ENCODE measurements at regions not wholly inside any gene's neighbourhood (a gene's known extent, or its start where the extent isn't known, plus 50 kb on each side); places are given as distances from the start of the nearest gene placed in this dataset.
"Not testable (repeated sequence)": the region's sequence is repeated elsewhere in the genome, so short reads cannot be mapped to it uniquely, and the experiment has no call there.

GRCh38 chr1:189970331-189971230 lies 507.1 kb downstream of the BRINP3 start:
- no peak for DNase-seq

GRCh38 chr1:189971656-189972055 lies 506.0 kb downstream of the BRINP3 start:
- no peak for DNase-seq

GRCh38 chr1:189977184-189977583 lies 500.5 kb downstream of the BRINP3 start:
- DNase-seq, result no peak

GRCh38 chr1:189983166-189983890 lies 494.3 kb downstream of the BRINP3 start:
- DNase-seq, result no peak

GRCh38 chr1:189986516-189986915 lies 491.1 kb downstream of the BRINP3 start:
- no peak for DNase-seq

GRCh38 chr1:189987509-189987908 lies 490.2 kb downstream of the BRINP3 start:
- DNase-seq, result no peak

GRCh38 chr1:189992856-189993255 lies 484.8 kb downstream of the BRINP3 start:
- no peak for DNase-seq

GRCh38 chr1:190000365-190000872 lies 477.2 kb downstream of the BRINP3 start:
- no peak for DNase-seq

GRCh38 chr1:190001187-190001586 lies 476.5 kb downstream of the BRINP3 start:
- no peak for DNase-seq

- no peak for DNase-seq
These were observed 474.3 kb downstream of the BRINP3 start for GRCh38 chr1:190003376-190003775.

GRCh38 chr1:190011585-190011984 lies 466.1 kb downstream of the BRINP3 start:
- no peak for DNase-seq

- DNase-seq, result not testable (repeated sequence)
These were observed 458.5 kb downstream of the BRINP3 start for GRCh38 chr1:190019151-190019550.

GRCh38 chr1:190019717-190020116 lies 457.9 kb downstream of the BRINP3 start:
- no peak for DNase-seq

GRCh38 chr1:190022709-190023108 lies 455.0 kb downstream of the BRINP3 start:
- no peak for DNase-seq

GRCh38 chr1:190029441-190029840 lies 448.2 kb downstream of the BRINP3 start:
- no peak for DNase-seq

GRCh38 chr1:190043655-190044054 lies 434.0 kb downstream of the BRINP3 start:
- no peak for DNase-seq

- no peak for DNase-seq
These were observed 431.4 kb downstream of the BRINP3 start for GRCh38 chr1:190046231-190046630.
